Glutamatergic neuron (in vitro differentiated cells): ENCODE measurements at regions not wholly inside any gene's neighbourhood (a gene's known extent, or its start where the extent isn't known, plus 50 kb on each side); places are given as distances from the start of the nearest gene placed in this dataset.

Experiments used
- DNase-seq: peaks from one replicate; pipeline ENCODE4 v3.0.0; 2022
- H3K27ac Mint-ChIP-seq: one replicate; pipeline ENCODE4 v1.8.0; 2020; ENCODE audit warnings: mild to moderate bottlenecking, mixed read lengths, inconsistent platforms; ENCODE audit not compliant: unreplicated experiment
- H3K27me3 Mint-ChIP-seq: one replicate; pipeline ENCODE4 v1.8.0; 2020; ENCODE audit warnings: mild to moderate bottlenecking, moderate library complexity, mixed read lengths, inconsistent platforms; ENCODE audit not compliant: unreplicated experiment
- H3K36me3 Mint-ChIP-seq: one replicate; pipeline ENCODE4 v1.8.0; 2020; ENCODE audit warnings: mild to moderate bottlenecking, mixed read lengths, inconsistent platforms; ENCODE audit not compliant: unreplicated experiment
- H3K4me1 Mint-ChIP-seq: one replicate; pipeline ENCODE4 v1.8.0; 2020; ENCODE audit warnings: mild to moderate bottlenecking, low read depth, mixed read lengths, inconsistent platforms; ENCODE audit not compliant: unreplicated experiment
- H3K4me3 Mint-ChIP-seq: one replicate; pipeline ENCODE4 v1.8.0; 2020; ENCODE audit warnings: mild to moderate bottlenecking, mixed read lengths, inconsistent platforms; ENCODE audit not compliant: unreplicated experiment
- H3K9me3 Mint-ChIP-seq: one replicate; pipeline ENCODE4 v1.8.0; 2020; ENCODE audit warnings: mild to moderate bottlenecking, moderate library complexity, mixed read lengths, inconsistent platforms; ENCODE audit not compliant: unreplicated experiment
- CTCF ChIP-seq: fragments of 200-600 bp; sonication (generic); IDR thresholded peaks from one replicate; pipeline ENCODE4 v1.5.0; 2021; ENCODE audit not compliant: partially characterized antibody, unreplicated experiment

GRCh38 chr2:167451496-167452289 is 563.4 kb downstream of the XIRP2 start:
- no peak for DNase-seq
- peaks cover 12% of the 10 kb centered on the region for H3K36me3 Mint-ChIP-seq
- no peak overlapping the region for H3K27ac Mint-ChIP-seq
- peaks cover 7% of the 10 kb centered on the region for H3K9me3 Mint-ChIP-seq
- no peak for TF ChIP-seq CTCF
- H3K27me3 Mint-ChIP-seq = no peaks in the 10 kb centered on the region
- no peak overlapping the region for H3K4me3 Mint-ChIP-seq
- no peaks in the 10 kb centered on the region for H3K4me1 Mint-ChIP-seq

GRCh38 chr2:167450364-167450763 is 562.1 kb downstream of the XIRP2 start:
- no peaks in the 10 kb centered on the region for H3K4me1 Mint-ChIP-seq
- H3K9me3 Mint-ChIP-seq = peaks cover 7% of the 10 kb centered on the region
- no peak overlapping the region for H3K27ac Mint-ChIP-seq
- H3K27me3 Mint-ChIP-seq = peaks cover 2% of the 10 kb centered on the region
- no peak overlapping the region for H3K4me3 Mint-ChIP-seq
- peaks cover 18% of the 10 kb centered on the region for H3K36me3 Mint-ChIP-seq
- no peak for TF ChIP-seq CTCF
- no peak for DNase-seq

GRCh38 chr2:167440382-167440781 is 552.1 kb downstream of the XIRP2 start:
- Mint-ChIP-seq H3K27ac (no peak overlapping the region), H3K36me3 (no peaks in the 10 kb centered on the region), H3K4me1 (no peaks in the 10 kb centered on the region), H3K4me3 (no peak overlapping the region), H3K27me3 (no peaks in the 10 kb centered on the region), H3K9me3 (no peaks in the 10 kb centered on the region)
- DNase-seq = no peak
- no peak for TF ChIP-seq CTCF

- Mint-ChIP-seq H3K4me1 (no peaks in the 10 kb centered on the region), H3K27ac (no peak overlapping the region), H3K36me3 (no peaks in the 10 kb centered on the region), H3K4me3 (no peak overlapping the region), H3K27me3 (no peaks in the 10 kb centered on the region), H3K9me3 (no peaks in the 10 kb centered on the region)
- no peak for DNase-seq
- no peak for TF ChIP-seq CTCF
These were observed 549.9 kb downstream of the XIRP2 start for GRCh38 chr2:167438206-167438605.

GRCh38 chr2:167431949-167432348 is 543.7 kb downstream of the XIRP2 start:
- H3K27ac Mint-ChIP-seq = no peak overlapping the region
- no peak overlapping the region for H3K4me3 Mint-ChIP-seq
- no peak for DNase-seq
- H3K36me3 Mint-ChIP-seq = no peaks in the 10 kb centered on the region
- no peaks in the 10 kb centered on the region for H3K9me3 Mint-ChIP-seq
- no peaks in the 10 kb centered on the region for H3K4me1 Mint-ChIP-seq
- no peaks in the 10 kb centered on the region for H3K27me3 Mint-ChIP-seq
- no peak for TF ChIP-seq CTCF
